Testis (tissue), 2 donors: ENCODE measurements at regions not wholly inside any gene's neighbourhood (a gene's known extent, or its start where the extent isn't known, plus 50 kb on each side); places are given as distances from the start of the nearest gene placed in this dataset.

ENCODE experiments used
- CTCF ChIP-seq, 3 experiments: fragments of 450-650 bp in 2 of 3; fragments of 200-600 bp in 1 of 3; sonication (generic) in 1 of 3; IDR thresholded peaks; one replicate each; pipeline ENCODE4 v1.5.1; 2016 to 2019; ENCODE audit warnings: antibody characterized with exemption in 3 of 3, mild to moderate bottlenecking in 2 of 3, moderate library complexity in 1 of 3
- POLR2A ChIP-seq: fragments of 450-650 bp; IDR thresholded peaks from one replicate; pipeline ENCODE4 v1.6.1; 2017; ENCODE audit warnings: antibody characterized with exemption, mild to moderate bottlenecking, moderate library complexity

GRCh38 chr3:59163953-59164352, 114.1 kb upstream of the CFAP20DC start:
- TF ChIP-seq CTCF (IDR thresholded peaks at IDR 0.05) (no peak), POLR2A (no peak)
